Amygdala (tissue), 56 donors: ENCODE measurements at regions not wholly inside any gene's neighbourhood (a gene's known extent, or its start where the extent isn't known, plus 50 kb on each side); places are given as distances from the start of the nearest gene placed in this dataset.
"Not testable (repeated sequence)": the region's sequence is repeated elsewhere in the genome, so short reads cannot be mapped to it uniquely, and the experiment has no call there.

Experiments
- DNase-seq, 56 donors: peaks; one replicate each; lab custom pipeline; 2025; lab: John Stamatoyannopoulos, UW

DNA sequence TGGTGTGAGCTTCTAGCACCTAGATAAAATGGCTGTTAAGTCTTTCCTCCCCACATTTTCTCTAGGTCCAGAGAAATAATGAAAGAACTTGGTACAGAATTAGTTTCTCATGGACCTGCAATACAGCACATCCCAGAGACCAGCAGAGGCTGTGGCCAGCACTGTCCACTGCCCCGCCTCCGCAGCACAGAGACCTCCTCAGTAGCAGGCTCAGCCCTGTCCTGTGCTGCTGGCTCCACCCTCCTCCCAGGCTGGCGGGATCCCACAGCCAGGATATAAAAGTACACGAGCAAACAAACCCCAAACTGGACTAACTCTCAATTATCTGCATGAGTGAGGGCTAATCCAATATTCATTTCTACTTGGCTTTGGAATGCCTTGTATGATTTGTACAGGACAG lies 401.5 kb downstream of the RPS6KC1 start:
- no peak for DNase-seq

DNA sequence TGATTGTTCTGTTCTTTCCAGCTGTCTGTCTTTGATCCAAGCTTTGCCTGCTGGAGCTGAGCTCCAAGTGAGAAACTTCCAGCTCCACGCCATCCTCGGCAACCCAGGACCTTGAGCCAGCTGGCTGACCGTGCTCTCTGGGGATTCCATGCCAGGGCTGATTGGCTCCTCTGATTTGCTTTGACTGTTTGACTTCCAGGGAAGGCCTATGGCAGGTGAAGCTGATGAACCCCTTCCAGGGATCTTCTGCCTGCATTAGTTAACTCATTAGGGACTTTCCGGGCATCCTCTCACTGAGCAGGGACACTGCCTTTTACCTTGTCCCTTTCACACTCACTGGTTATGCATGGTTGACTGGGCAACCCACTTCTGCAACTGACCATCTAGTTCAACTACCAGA lies 406.1 kb downstream of the RPS6KC1 start:
- DNase-seq, result peak in 7 of 56 donors; percentile 1 to 24 (median 5)

GRCh38 chr1:213457733-213458132 lies 406.7 kb downstream of the RPS6KC1 start:
- DNase-seq, result no peak

- DNase-seq, result not testable (repeated sequence)
These were observed 411.3 kb downstream of the RPS6KC1 start for GRCh38 chr1:213462374-213462773.

DNA sequence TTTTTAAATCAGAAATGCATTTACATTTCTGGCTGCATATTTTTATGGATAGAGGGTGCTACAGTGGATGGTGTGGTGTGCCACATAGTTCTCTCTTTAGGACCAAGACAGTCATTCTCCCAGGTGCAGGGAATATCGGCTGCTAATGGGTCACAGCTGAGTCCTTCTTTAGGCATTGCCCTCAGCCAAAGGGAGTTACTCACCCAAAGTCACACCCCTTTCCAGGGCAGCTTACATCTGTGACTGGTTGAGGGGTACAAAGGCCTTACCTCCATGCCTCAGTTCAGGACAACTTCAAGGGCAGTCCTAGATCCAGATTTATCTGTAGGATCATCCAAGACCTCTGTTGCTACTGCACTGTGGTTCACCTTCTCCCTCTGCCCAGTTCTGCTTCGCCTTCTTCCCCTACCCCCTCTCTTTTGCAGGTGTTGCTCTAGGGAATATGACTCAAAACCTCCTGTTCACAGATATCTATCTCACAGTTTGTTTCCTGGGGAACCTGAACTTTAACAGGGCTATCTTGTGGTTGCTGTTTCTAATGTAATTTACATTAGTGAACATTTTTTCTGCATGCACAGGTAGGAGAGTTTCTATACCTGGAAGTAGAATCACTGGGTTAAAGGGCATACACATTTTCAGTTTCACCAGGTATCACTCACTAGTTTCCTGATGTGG lies 413.9 kb downstream of the RPS6KC1 start:
- no peak for DNase-seq

GRCh38 chr1:213466541-213466940 lies 415.5 kb downstream of the RPS6KC1 start:
- no peak for DNase-seq

DNA sequence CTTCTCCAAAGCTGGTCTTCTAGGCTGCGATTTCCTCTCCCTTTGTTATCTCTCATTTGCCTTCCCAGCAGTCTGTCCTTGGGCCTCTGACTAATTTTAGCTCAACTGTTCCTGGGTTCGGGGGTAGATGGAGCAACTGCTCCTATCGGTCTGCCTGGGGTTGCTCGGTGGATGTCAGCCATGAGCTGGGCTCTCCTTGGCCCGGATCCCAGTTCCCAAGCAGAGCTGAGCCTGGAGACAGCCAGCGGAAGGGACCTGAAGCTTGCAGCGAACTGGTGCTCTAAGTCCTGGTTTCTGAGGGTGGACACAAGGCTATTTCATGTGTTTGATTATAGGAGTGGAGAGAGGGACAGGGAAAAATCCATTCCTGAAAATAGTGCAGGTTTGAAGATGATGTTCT lies 423.0 kb downstream of the RPS6KC1 start:
- peak in 5 of 56 donors; percentile 2 to 11 (median 2) for DNase-seq

DNA sequence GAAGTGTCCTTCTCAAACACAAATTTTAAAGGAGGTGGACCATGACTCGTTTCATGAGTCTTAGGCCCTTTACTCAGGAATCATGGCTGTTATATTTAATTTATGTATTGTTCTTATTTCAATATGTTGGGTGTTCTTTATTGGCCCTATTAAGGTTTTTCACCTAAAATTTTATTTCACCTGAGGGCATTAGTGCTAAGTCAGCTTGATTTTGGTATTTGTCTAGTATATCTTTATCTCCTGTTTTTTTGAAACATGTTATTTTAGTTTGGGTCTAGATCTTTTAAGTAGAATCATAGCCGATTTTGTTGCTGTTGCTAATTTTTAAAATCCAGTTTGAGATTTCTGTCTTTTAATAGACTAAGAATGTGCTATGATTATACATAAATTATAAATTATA lies 430.4 kb downstream of the RPS6KC1 start:
- DNase-seq, result no peak

DNA sequence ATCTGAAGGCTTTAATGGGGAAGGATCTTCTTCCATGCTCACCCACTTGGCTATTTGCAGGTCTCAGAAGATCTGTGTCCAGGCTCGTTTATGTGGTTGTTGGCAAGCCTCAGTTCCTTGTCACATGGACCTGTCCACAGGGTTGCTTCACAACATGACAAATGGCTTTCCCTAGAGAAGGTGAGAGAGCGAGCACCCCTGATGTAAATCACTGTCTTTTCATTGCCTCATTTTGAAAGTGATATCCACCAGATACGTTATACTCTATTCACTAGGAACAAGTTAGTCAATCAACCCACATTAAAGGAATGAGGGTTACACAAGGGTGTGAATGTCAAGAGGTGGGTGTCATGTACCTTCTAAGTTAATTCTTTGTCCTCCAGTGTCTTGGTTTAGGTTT lies 433.3 kb downstream of the RPS6KC1 start:
- no peak for DNase-seq

DNA sequence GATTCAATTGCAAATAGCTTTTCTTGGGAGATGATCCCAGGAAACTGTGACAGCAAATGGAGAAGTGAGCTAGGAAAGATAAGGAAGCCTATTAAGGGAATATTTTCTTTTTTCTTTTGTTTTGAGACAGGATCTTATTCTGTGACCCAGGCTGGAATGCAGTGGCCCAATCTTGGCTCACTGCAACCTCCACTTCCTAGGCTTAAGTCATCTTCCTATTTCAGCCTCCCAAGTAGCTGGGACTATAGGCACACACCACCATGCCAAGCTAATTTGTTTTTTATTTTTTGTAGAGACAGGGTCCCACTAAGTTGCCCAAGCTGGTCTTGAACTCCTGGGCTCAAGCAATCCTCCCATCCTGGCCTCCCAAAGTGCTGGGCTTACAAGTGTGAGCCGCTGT lies 433.7 kb downstream of the RPS6KC1 start:
- no peak for DNase-seq

DNA sequence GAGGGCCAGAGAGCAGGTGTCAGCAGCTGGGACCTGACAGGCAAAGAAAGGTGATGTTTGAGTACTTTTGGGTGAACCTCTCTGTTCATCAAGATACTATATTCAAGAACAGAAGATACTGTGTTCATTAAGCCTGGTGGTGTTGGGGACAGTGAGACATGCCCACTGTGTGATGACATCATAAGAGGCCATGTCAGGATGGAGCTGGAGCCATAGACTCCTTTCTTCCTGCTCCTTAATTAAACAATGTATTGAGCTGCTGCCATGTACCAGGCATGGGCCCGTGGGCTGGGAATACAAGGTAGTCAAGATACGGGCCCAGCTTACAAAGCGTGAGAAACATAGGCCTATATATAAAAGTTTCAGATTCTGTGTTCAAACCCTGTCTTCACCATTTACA lies 435.4 kb downstream of the RPS6KC1 start:
- DNase-seq, result no peak

GRCh38 chr1:213491468-213491867 lies 440.4 kb downstream of the RPS6KC1 start:
- no peak for DNase-seq

GRCh38 chr1:213492161-213493041 lies 441.4 kb downstream of the RPS6KC1 start:
- DNase-seq, result no peak

DNA sequence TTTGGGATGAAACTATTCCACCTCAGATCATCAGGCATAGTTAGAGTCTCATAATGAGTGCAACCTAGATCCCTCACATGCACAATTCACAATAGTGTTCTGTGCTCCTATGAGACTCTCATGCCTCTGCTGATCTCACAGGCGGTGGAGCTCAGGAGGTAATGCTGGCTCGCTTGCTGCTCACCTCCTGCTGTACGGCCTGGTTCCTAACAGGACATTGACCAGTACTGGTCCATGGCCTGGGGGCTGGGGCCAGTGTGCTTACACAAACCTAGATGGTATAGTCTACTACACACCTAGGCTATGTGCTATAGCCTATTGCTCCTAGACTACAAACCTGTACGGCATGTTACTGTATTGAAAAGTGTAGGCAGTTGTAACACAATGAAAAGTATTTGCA lies 448.4 kb downstream of the RPS6KC1 start:
- DNase-seq, result no peak

DNA sequence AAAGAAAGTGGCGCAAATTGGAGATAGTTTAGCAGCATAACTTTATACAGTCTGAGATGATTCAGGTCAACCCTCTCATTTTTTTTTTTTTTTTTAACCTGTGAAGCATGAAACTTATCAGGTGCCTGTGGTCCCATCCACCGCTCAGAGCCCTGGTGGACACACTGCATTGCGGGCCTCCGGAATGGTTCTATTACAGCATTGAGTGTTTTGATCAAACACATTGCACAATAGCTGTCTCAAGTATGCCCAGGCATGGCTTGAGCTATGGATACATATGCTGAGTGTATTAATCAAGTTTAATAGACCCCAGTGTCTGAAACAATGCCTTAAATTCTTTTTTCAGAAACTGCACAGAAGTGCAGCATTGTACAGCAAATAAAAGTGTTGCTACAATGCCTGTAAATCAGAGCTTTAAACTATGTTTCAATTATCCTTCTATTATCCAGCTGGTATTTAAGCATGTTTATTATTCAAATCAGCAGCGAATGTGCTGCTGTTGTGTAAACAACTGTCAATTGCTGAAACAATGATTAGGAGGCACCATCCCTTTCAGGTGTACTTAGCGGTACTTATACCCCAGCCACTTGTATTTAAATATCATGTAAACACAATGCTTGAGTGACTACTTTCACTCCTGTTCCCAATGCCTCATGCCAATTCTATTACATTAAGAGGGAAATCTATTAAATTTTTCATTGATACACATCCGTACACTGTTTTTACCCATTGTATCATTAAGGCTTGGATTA lies 456.6 kb downstream of the RPS6KC1 start:
- DNase-seq, result no peak

- no peak for DNase-seq
These were observed 460.1 kb downstream of the RPS6KC1 start for GRCh38 chr1:213511173-213511572.

DNA sequence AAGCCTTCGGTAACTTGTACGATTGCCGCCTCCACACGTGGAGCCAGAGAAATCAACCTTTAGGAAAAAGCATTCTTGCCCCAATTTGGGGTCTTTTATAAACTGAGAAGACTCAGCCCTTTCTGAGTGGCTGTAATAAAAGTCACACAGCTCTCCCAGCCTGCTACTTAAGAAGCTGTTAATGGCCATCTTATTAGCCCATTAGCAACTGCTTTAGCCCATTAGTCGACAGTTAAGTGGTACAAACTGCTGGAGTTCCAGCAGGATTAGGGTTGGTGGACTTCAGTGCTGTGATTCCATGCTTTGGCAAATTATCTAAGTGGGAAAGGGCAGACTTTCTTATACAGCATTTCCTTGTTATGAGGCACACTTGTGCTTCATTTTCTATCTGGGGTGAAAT lies 461.3 kb downstream of the RPS6KC1 start:
- no peak for DNase-seq

GRCh38 chr1:213513006-213513405 lies 462.0 kb downstream of the RPS6KC1 start:
- no peak for DNase-seq

GRCh38 chr1:213514408-213515179 lies 463.6 kb downstream of the RPS6KC1 start:
- DNase-seq, result not testable (repeated sequence)

- no peak for DNase-seq
These were observed 468.1 kb downstream of the RPS6KC1 start for GRCh38 chr1:213519098-213519497.
